Smooth muscle cell (in vitro differentiated cells): ENCODE measurements at regions not wholly inside any gene's neighbourhood (a gene's known extent, or its start where the extent isn't known, plus 50 kb on each side); places are given as distances from the start of the nearest gene placed in this dataset.
"Not testable (repeated sequence)": the region's sequence is repeated elsewhere in the genome, so short reads cannot be mapped to it uniquely, and the experiment has no call there.

Experiments
- DNase-seq: peaks from one replicate; lab custom pipeline; 2025; ENCODE audit not compliant: unreplicated experiment; lab: John Stamatoyannopoulos, UW
- H2AFZ ChIP-seq: fragments of 200-600 bp; sonication (generic); 2 replicates; pipeline ENCODE4 v1.6.0; 2016; ENCODE audit warnings: antibody characterized with exemption, low read depth, mild to moderate bottlenecking
- H3F3A ChIP-seq: fragments of 200-600 bp; sonication (generic); 2 replicates; pipeline ENCODE4 v1.6.0; 2017; ENCODE audit warnings: antibody characterized with exemption, low read depth
- H3K27ac ChIP-seq: fragments of 200-600 bp; sonication (generic); 2 replicates; pipeline ENCODE4 v1.5.1; 2016; ENCODE audit warnings: low read depth, mild to moderate bottlenecking
- H3K27me3 ChIP-seq: fragments of 200-600 bp; sonication (generic); 2 replicates; pipeline ENCODE4 v1.6.1; 2016; ENCODE audit warnings: low read depth, mild to moderate bottlenecking
- H3K36me3 ChIP-seq: fragments of 200-600 bp; sonication (generic); 2 replicates; pipeline ENCODE4 v1.5.1; 2016; ENCODE audit warnings: low read depth
- H3K4me1 ChIP-seq: fragments of 200-600 bp; sonication (generic); 2 replicates; pipeline ENCODE4 v1.5.1; 2016; ENCODE audit warnings: low read depth
- H3K4me2 ChIP-seq: fragments of 200-600 bp; sonication (generic); 2 replicates; pipeline ENCODE4 v1.6.0; 2016; ENCODE audit warnings: mild to moderate bottlenecking
- H3K4me3 ChIP-seq: fragments of 200-600 bp; sonication (generic); 2 replicates; pipeline ENCODE4 v1.5.1; 2016; ENCODE audit warnings: mild to moderate bottlenecking
- H3K79me2 ChIP-seq: fragments of 200-600 bp; sonication (generic); 2 replicates; pipeline ENCODE4 v1.6.0; 2016; ENCODE audit warnings: low read depth, mild to moderate bottlenecking
- H3K9ac ChIP-seq: fragments of 200-600 bp; sonication (generic); 2 replicates; pipeline ENCODE4 v1.6.0; 2016; ENCODE audit warnings: low read depth
- H3K9me3 ChIP-seq: fragments of 200-600 bp; sonication (generic); replicated peaks from 2 replicates; pipeline ENCODE4 v1.5.1; 2016; ENCODE audit warnings: low read depth
- H4K20me1 ChIP-seq: fragments of 200-600 bp; sonication (generic); 2 replicates; pipeline ENCODE4 v1.6.0; 2016; ENCODE audit warnings: low read depth
- WGBS: methylation state at CpG from one replicate; pipeline ENCODE4 v1.1.7; 2016; ENCODE audit warnings: low lambda C conversion rate; 5-methylcytosine and 5-hydroxymethylcytosine counted together
- TF ChIP-seq, protein P1 (sequence below): fragments of 200-600 bp; sonication (generic); IDR thresholded peaks from 2 replicates; pipeline ENCODE4 v1.5.1; 2017; ENCODE audit warnings: borderline replicate concordance, mild to moderate bottlenecking, antibody characterized with exemption; ENCODE audit not compliant: insufficient read depth, poor library complexity, severe bottlenecking

DNA sequence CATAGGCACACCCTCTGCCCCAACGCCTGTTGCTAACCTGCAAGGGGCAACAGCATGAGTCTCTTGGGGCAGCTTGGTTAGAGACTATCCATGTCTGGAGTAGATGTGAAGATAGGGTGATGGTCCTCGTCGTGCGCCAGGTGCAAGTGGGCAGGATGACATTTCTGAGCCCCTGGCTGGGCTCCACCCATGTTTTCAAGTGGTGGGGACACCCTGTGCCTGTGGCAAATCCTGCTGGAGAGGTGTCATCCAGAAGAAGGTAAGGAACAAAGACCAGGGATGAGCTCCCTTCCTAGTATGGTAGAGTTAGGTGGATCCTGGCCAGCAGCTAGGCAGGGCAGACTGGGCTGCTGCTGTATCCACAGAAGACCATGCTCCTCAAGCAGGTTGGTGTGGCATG, 152.6 kb downstream of the ABHD5 start:
- Histone ChIP-seq H3K27me3 (no peaks in the 10 kb centered on the region), H3K4me1 (no peaks in the 10 kb centered on the region), H3F3A (no peaks in the 10 kb centered on the region), H3K79me2 (no peaks in the 10 kb centered on the region), H3K4me2 (no peak overlapping the region), H3K27ac (no peak overlapping the region), H4K20me1 (no peaks in the 10 kb centered on the region), H2AFZ (no peak overlapping the region), H3K4me3 (no peak overlapping the region), H3K9ac (no peak overlapping the region), H3K9me3 (no peaks in the 10 kb centered on the region), H3K36me3 (no peaks in the 10 kb centered on the region)
- 83% methylated on average over 4 of the region's 4 CpGs for WGBS
- TF ChIP-seq, protein P1, sequence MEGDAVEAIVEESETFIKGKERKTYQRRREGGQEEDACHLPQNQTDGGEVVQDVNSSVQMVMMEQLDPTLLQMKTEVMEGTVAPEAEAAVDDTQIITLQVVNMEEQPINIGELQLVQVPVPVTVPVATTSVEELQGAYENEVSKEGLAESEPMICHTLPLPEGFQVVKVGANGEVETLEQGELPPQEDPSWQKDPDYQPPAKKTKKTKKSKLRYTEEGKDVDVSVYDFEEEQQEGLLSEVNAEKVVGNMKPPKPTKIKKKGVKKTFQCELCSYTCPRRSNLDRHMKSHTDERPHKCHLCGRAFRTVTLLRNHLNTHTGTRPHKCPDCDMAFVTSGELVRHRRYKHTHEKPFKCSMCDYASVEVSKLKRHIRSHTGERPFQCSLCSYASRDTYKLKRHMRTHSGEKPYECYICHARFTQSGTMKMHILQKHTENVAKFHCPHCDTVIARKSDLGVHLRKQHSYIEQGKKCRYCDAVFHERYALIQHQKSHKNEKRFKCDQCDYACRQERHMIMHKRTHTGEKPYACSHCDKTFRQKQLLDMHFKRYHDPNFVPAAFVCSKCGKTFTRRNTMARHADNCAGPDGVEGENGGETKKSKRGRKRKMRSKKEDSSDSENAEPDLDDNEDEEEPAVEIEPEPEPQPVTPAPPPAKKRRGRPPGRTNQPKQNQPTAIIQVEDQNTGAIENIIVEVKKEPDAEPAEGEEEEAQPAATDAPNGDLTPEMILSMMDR = no peak
- DNase-seq = no peak

DNA sequence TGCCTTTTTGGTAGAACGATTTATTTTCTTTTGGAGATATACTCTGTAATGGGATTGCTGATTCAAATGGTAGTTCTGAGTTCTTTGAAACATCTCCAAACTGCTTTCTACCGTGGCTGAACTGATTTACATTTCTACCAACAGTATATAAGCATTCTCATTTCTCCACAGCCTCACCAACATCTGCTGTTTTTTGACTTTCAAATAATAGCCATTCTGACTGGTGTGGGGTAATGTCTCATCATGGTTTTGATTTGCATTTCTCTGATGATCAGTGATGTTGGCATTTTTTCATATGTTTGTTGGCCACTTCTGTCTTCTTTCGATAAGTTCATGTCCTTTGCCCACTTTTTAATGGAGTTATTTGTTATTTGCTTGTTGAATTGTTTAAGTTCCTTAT, 154.0 kb downstream of the ABHD5 start:
- 78% methylated on average over 3 of the region's 3 CpGs for WGBS
- Histone ChIP-seq H3K27me3 (no peaks in the 10 kb centered on the region), H3K9me3 (no peaks in the 10 kb centered on the region), H3K4me1 (no peaks in the 10 kb centered on the region), H3K4me2 (no peak overlapping the region), H3K4me3 (no peak overlapping the region), H4K20me1 (no peaks in the 10 kb centered on the region), H3F3A (no peaks in the 10 kb centered on the region), H3K79me2 (no peaks in the 10 kb centered on the region), H3K27ac (no peak overlapping the region), H3K36me3 (no peaks in the 10 kb centered on the region), H2AFZ (no peak overlapping the region), H3K9ac (no peak overlapping the region)
- TF ChIP-seq, protein P1 = no peak
- DNase-seq = no peak

DNA sequence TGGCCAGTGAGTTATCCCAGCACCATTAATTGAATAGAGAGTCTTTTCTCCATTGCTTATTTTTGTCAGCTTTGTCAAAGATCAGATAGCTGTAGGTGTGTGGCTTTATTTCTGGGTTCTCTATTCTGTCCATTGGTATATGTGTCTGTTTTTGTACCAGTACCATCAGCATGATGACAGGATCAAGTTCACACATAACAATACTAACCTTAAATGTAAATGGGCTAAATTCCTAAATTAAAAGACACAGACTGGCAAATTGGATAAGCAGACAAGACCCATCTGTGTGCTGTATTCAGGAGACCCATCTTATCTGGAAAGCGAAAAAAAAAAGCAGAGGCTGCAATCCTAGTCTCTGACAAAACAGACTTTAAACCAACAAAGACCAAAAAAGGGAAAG, 154.8 kb downstream of the ABHD5 start:
- H3K79me2 ChIP-seq, H2AFZ ChIP-seq, H3K4me1 ChIP-seq, H3K27me3 ChIP-seq, H3F3A ChIP-seq, H4K20me1 ChIP-seq, H3K4me3 ChIP-seq, H3K9ac ChIP-seq, H3K36me3 ChIP-seq, H3K9me3 ChIP-seq, DNase-seq, H3K27ac ChIP-seq, H3K4me2 ChIP-seq: not testable (repeated sequence)
- 69% methylated on average over 1 of the region's 1 CpG for WGBS

DNA sequence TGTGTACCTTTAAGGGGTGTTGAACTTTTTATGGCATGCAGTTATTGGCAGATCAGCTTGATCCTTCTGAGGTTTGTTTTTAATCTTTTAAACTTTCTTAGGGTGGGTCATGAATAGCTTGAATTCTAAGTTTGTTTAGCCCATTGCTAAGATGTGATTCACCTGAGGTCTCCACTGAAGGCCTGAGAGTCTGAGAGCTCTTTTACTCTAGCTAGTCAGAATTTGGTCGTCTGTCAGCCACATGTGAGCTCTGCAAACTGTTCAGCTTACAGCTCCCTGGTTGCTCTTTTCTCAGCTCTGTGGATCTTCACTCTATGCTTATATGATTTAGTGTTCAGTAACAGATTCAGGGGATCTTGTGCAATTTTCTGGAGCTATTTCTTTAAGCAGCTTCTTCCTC, 161.3 kb downstream of the ABHD5 start:
- WGBS = 18% methylated on average over 1 of the region's 1 CpG
- Histone ChIP-seq H3K27me3 (peaks cover 19% of the 10 kb centered on the region), H3K9me3 (no peaks in the 10 kb centered on the region), H3K4me2 (no peak overlapping the region), H3K27ac (no peak overlapping the region), H3K4me3 (no peak overlapping the region), H2AFZ (no peak overlapping the region), H3F3A (no peaks in the 10 kb centered on the region), H3K36me3 (no peaks in the 10 kb centered on the region), H3K79me2 (no peaks in the 10 kb centered on the region), H3K4me1 (no peaks in the 10 kb centered on the region), H4K20me1 (no peaks in the 10 kb centered on the region), H3K9ac (no peak overlapping the region)
- no peak for DNase-seq
- TF ChIP-seq, protein P1 = no peak
